ENCODE measurements at regions not wholly inside any gene's neighbourhood (a gene's known extent, or its start where the extent isn't known, plus 50 kb on each side); places are given as distances from the start of the nearest gene placed in this dataset.
"Not testable (repeated sequence)": the region's sequence is repeated elsewhere in the genome, so short reads cannot be mapped to it uniquely, and the experiment has no call there.

DNA sequence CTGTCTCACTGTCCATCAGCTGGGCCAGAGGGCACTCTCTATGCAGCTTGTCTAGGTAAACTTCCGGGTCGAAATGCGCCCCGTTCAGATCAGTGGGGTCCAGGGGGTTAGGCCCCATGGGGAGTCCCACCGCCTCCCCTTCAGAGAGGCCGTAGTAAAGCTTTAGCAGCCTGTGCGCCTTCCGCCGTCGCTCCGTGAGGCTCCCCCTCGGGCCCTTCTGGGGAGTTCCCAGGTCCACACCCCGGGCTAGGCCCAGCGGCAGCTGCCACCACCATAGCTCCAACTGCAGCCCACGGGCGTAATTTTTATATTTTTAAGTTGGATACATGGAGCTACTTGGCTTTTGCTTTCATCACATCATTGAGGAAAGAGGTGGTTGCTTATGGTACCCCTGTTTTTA is 73.7 kb upstream of the FRG2C start:
- TF ChIP-seq YY1 (IDR thresholded peaks at IDR 0.05; ENCODE audit: low read depth); TAF1 (IDR thresholded peaks at IDR 0.05; ENCODE audit: borderline replicate concordance, low read depth, low read length); POLR2AphosphoS5 (IDR thresholded peaks at IDR 0.05; ENCODE audit: low read depth, low read length); EP300 (IDR thresholded peaks at IDR 0.05; ENCODE audit: borderline replicate concordance in 1 of 2, low read depth in 1 of 2, low read length in 1 of 2); RAD21 (IDR thresholded peaks at IDR 0.05; ENCODE audit: low read length); MXI1 (IDR thresholded peaks at IDR 0.05; ENCODE audit: low read depth, low read length); FOXM1 (IDR thresholded peaks at IDR 0.05; ENCODE audit: low read depth); TEAD4 (IDR thresholded peaks at IDR 0.05; ENCODE audit: borderline replicate concordance, insufficient read depth): not testable (repeated sequence)
- TF ChIP-seq, protein P1, sequence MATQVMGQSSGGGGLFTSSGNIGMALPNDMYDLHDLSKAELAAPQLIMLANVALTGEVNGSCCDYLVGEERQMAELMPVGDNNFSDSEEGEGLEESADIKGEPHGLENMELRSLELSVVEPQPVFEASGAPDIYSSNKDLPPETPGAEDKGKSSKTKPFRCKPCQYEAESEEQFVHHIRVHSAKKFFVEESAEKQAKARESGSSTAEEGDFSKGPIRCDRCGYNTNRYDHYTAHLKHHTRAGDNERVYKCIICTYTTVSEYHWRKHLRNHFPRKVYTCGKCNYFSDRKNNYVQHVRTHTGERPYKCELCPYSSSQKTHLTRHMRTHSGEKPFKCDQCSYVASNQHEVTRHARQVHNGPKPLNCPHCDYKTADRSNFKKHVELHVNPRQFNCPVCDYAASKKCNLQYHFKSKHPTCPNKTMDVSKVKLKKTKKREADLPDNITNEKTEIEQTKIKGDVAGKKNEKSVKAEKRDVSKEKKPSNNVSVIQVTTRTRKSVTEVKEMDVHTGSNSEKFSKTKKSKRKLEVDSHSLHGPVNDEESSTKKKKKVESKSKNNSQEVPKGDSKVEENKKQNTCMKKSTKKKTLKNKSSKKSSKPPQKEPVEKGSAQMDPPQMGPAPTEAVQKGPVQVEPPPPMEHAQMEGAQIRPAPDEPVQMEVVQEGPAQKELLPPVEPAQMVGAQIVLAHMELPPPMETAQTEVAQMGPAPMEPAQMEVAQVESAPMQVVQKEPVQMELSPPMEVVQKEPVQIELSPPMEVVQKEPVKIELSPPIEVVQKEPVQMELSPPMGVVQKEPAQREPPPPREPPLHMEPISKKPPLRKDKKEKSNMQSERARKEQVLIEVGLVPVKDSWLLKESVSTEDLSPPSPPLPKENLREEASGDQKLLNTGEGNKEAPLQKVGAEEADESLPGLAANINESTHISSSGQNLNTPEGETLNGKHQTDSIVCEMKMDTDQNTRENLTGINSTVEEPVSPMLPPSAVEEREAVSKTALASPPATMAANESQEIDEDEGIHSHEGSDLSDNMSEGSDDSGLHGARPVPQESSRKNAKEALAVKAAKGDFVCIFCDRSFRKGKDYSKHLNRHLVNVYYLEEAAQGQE (IDR thresholded peaks at IDR 0.05; ENCODE audit: low read depth, low read length): not testable (repeated sequence)
- TF ChIP-seq, protein P2, sequence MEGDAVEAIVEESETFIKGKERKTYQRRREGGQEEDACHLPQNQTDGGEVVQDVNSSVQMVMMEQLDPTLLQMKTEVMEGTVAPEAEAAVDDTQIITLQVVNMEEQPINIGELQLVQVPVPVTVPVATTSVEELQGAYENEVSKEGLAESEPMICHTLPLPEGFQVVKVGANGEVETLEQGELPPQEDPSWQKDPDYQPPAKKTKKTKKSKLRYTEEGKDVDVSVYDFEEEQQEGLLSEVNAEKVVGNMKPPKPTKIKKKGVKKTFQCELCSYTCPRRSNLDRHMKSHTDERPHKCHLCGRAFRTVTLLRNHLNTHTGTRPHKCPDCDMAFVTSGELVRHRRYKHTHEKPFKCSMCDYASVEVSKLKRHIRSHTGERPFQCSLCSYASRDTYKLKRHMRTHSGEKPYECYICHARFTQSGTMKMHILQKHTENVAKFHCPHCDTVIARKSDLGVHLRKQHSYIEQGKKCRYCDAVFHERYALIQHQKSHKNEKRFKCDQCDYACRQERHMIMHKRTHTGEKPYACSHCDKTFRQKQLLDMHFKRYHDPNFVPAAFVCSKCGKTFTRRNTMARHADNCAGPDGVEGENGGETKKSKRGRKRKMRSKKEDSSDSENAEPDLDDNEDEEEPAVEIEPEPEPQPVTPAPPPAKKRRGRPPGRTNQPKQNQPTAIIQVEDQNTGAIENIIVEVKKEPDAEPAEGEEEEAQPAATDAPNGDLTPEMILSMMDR (IDR thresholded peaks at IDR 0.05): not testable (repeated sequence)
- TF ChIP-seq, protein P3, sequence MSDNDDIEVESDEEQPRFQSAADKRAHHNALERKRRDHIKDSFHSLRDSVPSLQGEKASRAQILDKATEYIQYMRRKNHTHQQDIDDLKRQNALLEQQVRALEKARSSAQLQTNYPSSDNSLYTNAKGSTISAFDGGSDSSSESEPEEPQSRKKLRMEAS (IDR thresholded peaks at IDR 0.05; ENCODE audit: low read depth): not testable (repeated sequence)
